Hepatic stellate cell (primary cell): ENCODE measurements at regions not wholly inside any gene's neighbourhood (a gene's known extent, or its start where the extent isn't known, plus 50 kb on each side); places are given as distances from the start of the nearest gene placed in this dataset.

ENCODE experiments used
- DNase-seq: peaks from one replicate; pipeline ENCODE4 v3.0.0; 2011; ENCODE audit warnings: low spot score

DNA sequence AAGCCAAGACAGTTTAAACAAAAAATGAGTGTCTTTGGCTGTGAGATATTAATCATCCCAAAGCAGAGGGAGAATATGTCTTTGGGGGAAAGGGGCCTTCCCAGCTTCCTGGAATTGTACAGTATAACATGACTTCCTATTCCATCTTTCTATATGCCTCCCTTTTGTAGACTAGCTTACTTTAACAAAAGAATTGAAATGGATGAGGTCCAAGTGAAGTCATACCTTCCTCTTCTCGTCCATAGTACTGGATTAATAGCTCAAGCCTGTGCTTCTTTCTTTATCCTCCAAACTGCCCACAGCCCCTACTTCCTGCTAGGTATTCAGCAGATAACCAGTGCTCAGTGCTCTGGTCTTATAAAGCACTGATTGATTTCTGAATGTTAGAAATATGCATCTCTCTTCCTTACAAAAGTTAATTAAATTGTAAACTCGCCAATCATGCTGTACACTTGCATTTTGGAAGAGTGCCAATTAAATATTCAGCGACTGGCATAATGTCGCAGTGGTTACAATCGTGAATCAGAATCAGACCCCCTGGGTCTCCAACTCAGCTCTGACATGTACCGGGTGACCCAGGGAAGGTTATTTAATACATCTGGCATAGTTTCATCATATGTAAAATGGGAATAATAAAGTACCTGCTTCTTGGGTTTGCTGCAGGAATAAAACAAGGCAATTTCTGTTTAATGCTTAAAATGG lies 325.1 kb downstream of the RND3 start:
- DNase-seq: no peak

DNA sequence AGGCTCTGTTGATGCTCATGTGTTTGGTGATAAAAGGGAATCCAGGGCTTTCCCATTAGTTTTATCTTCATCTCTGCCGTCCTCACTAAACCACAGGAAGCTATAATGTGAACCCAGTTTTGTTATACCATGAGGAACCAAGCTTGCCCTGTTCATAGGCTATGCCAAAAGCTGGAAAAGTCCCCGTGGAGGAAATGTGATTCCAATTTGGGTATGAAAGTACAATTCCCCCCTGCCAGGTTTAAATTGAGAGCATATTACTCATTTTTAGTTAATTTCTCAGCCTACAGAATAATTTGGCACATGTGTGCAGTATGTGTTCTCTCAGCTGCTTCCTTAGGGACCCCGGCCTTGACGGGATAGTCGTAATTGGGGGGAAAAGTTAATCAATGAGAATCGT lies 327.4 kb downstream of the RND3 start:
- no peak for DNase-seq

DNA sequence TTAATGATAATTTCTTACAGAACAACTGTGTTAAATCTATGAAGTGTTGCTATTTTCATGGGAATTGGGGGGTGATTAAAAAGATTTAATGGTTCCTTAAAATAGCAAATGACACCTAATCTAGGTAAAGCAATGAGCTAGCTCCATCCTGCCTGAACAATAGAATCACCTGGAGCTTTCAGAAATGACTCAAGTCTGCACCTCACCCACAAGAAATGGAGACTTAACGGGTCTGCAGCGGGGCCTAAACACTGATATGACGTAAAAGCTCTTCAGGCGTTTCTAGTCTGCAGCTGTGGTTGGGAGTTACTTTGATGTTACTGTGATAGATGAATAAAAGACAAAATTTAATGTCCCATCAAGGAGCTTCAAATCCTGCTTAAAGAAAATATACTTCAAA lies 328.2 kb downstream of the RND3 start:
- no peak for DNase-seq

- DNase-seq: no peak
Observed at GRCh38 chr2:150156876-150157275, 330.6 kb downstream of the RND3 start.

GRCh38 chr2:150156415-150156814 lies 331.1 kb downstream of the RND3 start:
- no peak for DNase-seq

GRCh38 chr2:150154308-150154797 lies 333.1 kb downstream of the RND3 start:
- DNase-seq: no peak

DNA sequence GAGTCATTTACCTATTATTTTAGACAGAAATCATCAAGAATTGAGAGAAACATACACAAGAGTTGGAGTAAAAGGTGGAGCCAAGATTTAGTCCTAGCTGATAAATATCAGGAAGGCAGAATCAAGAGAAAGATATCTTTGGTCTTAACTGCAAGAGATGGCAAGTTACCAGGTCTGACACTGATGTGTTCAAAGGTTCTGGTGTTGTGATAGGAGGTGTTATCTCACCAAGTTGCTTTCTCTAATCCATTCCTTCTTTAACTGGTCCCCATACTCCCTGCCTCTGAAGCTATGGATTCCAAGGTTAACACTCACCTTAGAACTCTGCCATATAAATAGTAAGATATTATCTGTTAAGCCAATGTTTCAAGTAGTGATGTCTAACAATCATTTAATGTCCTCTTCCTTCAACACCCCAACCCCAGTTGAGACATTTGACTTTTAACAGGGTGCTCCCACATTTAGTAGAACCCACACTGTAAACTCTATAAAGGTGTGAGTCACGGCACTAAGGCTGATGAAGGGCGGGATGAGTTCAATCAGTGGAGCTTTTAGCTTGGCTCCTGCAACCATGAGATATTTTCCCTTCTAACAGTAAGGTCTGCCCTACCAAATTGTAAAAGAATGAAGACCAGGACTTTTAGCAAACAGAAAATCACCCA lies 333.7 kb downstream of the RND3 start:
- no peak for DNase-seq

GRCh38 chr2:150152230-150152629 lies 335.2 kb downstream of the RND3 start:
- DNase-seq: no peak

GRCh38 chr2:150150144-150150543 lies 337.3 kb downstream of the RND3 start:
- DNase-seq: no peak

- no peak for DNase-seq
Observed at GRCh38 chr2:150147889-150148683, 339.4 kb downstream of the RND3 start.

- DNase-seq: no peak
Observed at GRCh38 chr2:150146879-150147278, 340.6 kb downstream of the RND3 start.

- no peak for DNase-seq
Observed at GRCh38 chr2:150145299-150145692, 342.2 kb downstream of the RND3 start.

- DNase-seq: no peak
Observed at GRCh38 chr2:150144546-150145298, 342.7 kb downstream of the RND3 start.

GRCh38 chr2:150143087-150143536 lies 344.4 kb downstream of the RND3 start:
- no peak for DNase-seq

- no peak for DNase-seq
Observed at GRCh38 chr2:150142561-150142960, 344.9 kb downstream of the RND3 start.

- no peak for DNase-seq
Observed at GRCh38 chr2:150141226-150142001, 346.1 kb downstream of the RND3 start.

DNA sequence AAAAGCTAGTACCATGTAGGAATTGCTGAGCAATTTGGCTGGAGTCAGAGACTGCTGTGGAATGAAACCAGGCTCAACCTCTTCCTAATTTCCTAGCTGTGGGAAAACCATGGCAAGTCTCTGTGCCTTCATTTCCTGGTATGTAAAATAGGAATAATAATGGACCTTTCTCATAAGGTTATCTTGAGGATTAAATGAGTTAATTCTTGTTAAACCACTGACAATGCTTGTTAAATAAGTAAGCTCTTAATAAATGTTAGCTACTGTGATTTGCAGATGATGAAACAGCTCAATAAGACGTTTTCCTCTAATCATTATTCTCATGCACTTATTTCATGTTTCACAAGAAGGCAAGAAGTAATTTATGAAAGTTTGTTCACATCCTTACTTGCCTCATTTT lies 346.7 kb downstream of the RND3 start:
- no peak for DNase-seq

GRCh38 chr2:150138587-150138986 lies 348.9 kb downstream of the RND3 start:
- DNase-seq: no peak

- DNase-seq: no peak
Observed at GRCh38 chr2:150137338-150138069, 350.0 kb downstream of the RND3 start.

- DNase-seq: no peak
Observed at GRCh38 chr2:150136893-150137292, 350.6 kb downstream of the RND3 start.

- DNase-seq: no peak
Observed at GRCh38 chr2:150136401-150136800, 351.1 kb downstream of the RND3 start.
